ENCODE measurements at regions not wholly inside any gene's neighbourhood (a gene's known extent, or its start where the extent isn't known, plus 50 kb on each side); places are given as distances from the start of the nearest gene placed in this dataset.
A peak's percentile ranks its signal among the peaks of the same experiment; 100 is the strongest.

GRCh38 chr17:74118504-74118903, 85.0 kb upstream of the RPL38 start:
- H3K4me3 Mint-ChIP-seq: no peak overlapping the region
- POLR2A ChIA-PET: no interaction called here
- ATAC-seq (no peak), DNase-seq (no peak)
- no peaks in the 10 kb centered on the region for H3K9me3 Mint-ChIP-seq
- CTCF ChIA-PET: interaction anchor here (0.9 to 1.1 kb wide), 3 partner anchors 29 to 84 kb away, joined by 3 read pairs; no protein-coding TSS in a partner anchor
- no peak overlapping the region for H3K27ac Mint-ChIP-seq
- intact Hi-C loops (cut with micrococcal nuclease): loop anchor here (10.0 kb wide), 1 partner anchor 64 kb away; no protein-coding TSS in a partner anchor
- no peaks in the 10 kb centered on the region for H3K4me1 Mint-ChIP-seq (ENCODE audit: low read depth)
- TF ChIP-seq CTCF (IDR thresholded peaks at IDR 0.05): no peak
- peaks cover 20% of the 10 kb centered on the region for H3K27me3 Mint-ChIP-seq
- no peaks in the 10 kb centered on the region for H3K36me3 Mint-ChIP-seq (ENCODE audit: low read depth)

GRCh38 chr17:74119049-74119580, 84.4 kb upstream of the RPL38 start:
- no peak overlapping the region for H3K4me3 Mint-ChIP-seq
- intact Hi-C loops (cut with micrococcal nuclease): loop anchor here (10.0 kb wide), 1 partner anchor 64 kb away; no protein-coding TSS in a partner anchor
- no peak for TF ChIP-seq CTCF (IDR thresholded peaks at IDR 0.05)
- ATAC-seq (no peak), DNase-seq (no peak)
- no peaks in the 10 kb centered on the region for H3K36me3 Mint-ChIP-seq (ENCODE audit: low read depth)
- H3K27ac Mint-ChIP-seq: no peak overlapping the region
- no peaks in the 10 kb centered on the region for H3K4me1 Mint-ChIP-seq (ENCODE audit: low read depth)
- H3K9me3 Mint-ChIP-seq: no peaks in the 10 kb centered on the region
- peaks cover 22% of the 10 kb centered on the region for H3K27me3 Mint-ChIP-seq
- POLR2A ChIA-PET: no interaction called here
- CTCF ChIA-PET: interaction anchor here (0.9 to 1.1 kb wide), 3 partner anchors 29 to 83 kb away, joined by 3 read pairs; no protein-coding TSS in a partner anchor

GRCh38 chr17:74119965-74120364, 83.5 kb upstream of the RPL38 start:
- intact Hi-C loops (cut with micrococcal nuclease): loop anchor here (10.0 kb wide), 1 partner anchor 65 kb away; no protein-coding TSS in a partner anchor
- no peak overlapping the region for H3K27ac Mint-ChIP-seq
- no peak for ATAC-seq
- ChIA-PET CTCF (no interaction called here), POLR2A (no interaction called here)
- TF ChIP-seq CTCF (IDR thresholded peaks at IDR 0.05): no peak
- no peaks in the 10 kb centered on the region for H3K36me3 Mint-ChIP-seq (ENCODE audit: low read depth)
- H3K4me1 Mint-ChIP-seq (ENCODE audit: low read depth): no peaks in the 10 kb centered on the region
- no peaks in the 10 kb centered on the region for H3K9me3 Mint-ChIP-seq
- H3K4me3 Mint-ChIP-seq: no peak overlapping the region
- H3K27me3 Mint-ChIP-seq: peaks cover 23% of the 10 kb centered on the region
- DNase-seq: no peak

- peak; percentile 3 for DNase-seq
- no peak overlapping the region for H3K27ac Mint-ChIP-seq
- no peak for TF ChIP-seq CTCF (IDR thresholded peaks at IDR 0.05)
- no peak for ATAC-seq
- CTCF ChIA-PET: interaction anchor here (1.2 kb wide), 1 partner anchor 33 kb away, joined by 3 read pairs; no protein-coding TSS in a partner anchor
- H3K4me3 Mint-ChIP-seq: no peak overlapping the region
- intact Hi-C loops (cut with micrococcal nuclease): no loop called here
- peaks cover 29% of the 10 kb centered on the region for H3K27me3 Mint-ChIP-seq
- POLR2A ChIA-PET: no interaction called here
- H3K4me1 Mint-ChIP-seq (ENCODE audit: low read depth): no peaks in the 10 kb centered on the region
- no peaks in the 10 kb centered on the region for H3K9me3 Mint-ChIP-seq
- H3K36me3 Mint-ChIP-seq (ENCODE audit: low read depth): no peaks in the 10 kb centered on the region
Measured at GRCh38 chr17:74123350-74123749, 80.1 kb upstream of the RPL38 start.

- no peak for TF ChIP-seq CTCF (IDR thresholded peaks at IDR 0.05)
- no peak for ATAC-seq
- Mint-ChIP-seq H3K9me3 (no peaks in the 10 kb centered on the region), H3K4me3 (no peak overlapping the region), H3K27ac (no peak overlapping the region), H3K4me1 (ENCODE audit: low read depth) (no peaks in the 10 kb centered on the region), H3K36me3 (ENCODE audit: low read depth) (no peaks in the 10 kb centered on the region), H3K27me3 (peaks cover 31% of the 10 kb centered on the region)
- no peak for DNase-seq
- ChIA-PET POLR2A (no interaction called here), CTCF (interaction anchor here (1.2 kb wide), 1 partner anchor 34 kb away, joined by 3 read pairs; no protein-coding TSS in a partner anchor)
- intact Hi-C loops (cut with micrococcal nuclease): no loop called here
Measured at GRCh38 chr17:74123866-74124444, 79.5 kb upstream of the RPL38 start.

Data from activated CD8-positive, alpha-beta T cell treated with anti-CD3 and anti-CD28 coated beads for 36 hours (primary cell).